DND-41 (cell line): ENCODE measurements at regions not wholly inside any gene's neighbourhood (a gene's known extent, or its start where the extent isn't known, plus 50 kb on each side); places are given as distances from the start of the nearest gene placed in this dataset.

Experiments
- EZH2 ChIP-seq: IDR thresholded peaks from 3 replicates; pipeline ENCODE4 v1.6.1; 2012; ENCODE audit warnings: borderline replicate concordance, low read depth, mild to moderate bottlenecking, moderate library complexity, low read length, inconsistent platforms; ENCODE audit not compliant: severe bottlenecking
- TF ChIP-seq, protein P1 (sequence below): IDR thresholded peaks from 2 replicates; pipeline ENCODE4 v1.5.1; 2012; ENCODE audit warnings: borderline replicate concordance, low read length, moderate library complexity, mild to moderate bottlenecking; ENCODE audit not compliant: poor library complexity, severe bottlenecking; ENCODE audit errors: extremely low read depth

DNA sequence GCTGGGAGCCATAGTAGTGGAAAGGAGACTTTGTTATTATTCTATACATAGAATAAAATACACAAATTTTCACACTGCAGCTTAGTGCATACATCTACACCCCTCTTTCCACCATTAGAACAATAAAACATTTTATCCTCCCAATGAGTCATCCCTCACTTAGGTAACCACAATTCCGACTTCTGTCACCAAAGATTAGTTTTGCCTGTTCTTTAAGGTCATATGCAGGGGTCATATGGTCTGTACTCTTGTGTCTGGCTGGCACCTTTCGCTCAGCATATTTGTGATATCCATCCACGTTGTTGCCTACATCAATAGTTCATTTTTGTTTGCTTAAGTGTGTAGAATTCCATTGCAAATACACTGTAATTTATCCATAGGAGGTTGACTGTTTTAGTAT, 399.4 kb downstream of the SHQ1 start:
- TF ChIP-seq, protein P1, sequence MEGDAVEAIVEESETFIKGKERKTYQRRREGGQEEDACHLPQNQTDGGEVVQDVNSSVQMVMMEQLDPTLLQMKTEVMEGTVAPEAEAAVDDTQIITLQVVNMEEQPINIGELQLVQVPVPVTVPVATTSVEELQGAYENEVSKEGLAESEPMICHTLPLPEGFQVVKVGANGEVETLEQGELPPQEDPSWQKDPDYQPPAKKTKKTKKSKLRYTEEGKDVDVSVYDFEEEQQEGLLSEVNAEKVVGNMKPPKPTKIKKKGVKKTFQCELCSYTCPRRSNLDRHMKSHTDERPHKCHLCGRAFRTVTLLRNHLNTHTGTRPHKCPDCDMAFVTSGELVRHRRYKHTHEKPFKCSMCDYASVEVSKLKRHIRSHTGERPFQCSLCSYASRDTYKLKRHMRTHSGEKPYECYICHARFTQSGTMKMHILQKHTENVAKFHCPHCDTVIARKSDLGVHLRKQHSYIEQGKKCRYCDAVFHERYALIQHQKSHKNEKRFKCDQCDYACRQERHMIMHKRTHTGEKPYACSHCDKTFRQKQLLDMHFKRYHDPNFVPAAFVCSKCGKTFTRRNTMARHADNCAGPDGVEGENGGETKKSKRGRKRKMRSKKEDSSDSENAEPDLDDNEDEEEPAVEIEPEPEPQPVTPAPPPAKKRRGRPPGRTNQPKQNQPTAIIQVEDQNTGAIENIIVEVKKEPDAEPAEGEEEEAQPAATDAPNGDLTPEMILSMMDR: no peak
- no peak for TF ChIP-seq EZH2
